ENCODE measurements at regions not wholly inside any gene's neighbourhood (a gene's known extent, or its start where the extent isn't known, plus 50 kb on each side); places are given as distances from the start of the nearest gene placed in this dataset.

DNA sequence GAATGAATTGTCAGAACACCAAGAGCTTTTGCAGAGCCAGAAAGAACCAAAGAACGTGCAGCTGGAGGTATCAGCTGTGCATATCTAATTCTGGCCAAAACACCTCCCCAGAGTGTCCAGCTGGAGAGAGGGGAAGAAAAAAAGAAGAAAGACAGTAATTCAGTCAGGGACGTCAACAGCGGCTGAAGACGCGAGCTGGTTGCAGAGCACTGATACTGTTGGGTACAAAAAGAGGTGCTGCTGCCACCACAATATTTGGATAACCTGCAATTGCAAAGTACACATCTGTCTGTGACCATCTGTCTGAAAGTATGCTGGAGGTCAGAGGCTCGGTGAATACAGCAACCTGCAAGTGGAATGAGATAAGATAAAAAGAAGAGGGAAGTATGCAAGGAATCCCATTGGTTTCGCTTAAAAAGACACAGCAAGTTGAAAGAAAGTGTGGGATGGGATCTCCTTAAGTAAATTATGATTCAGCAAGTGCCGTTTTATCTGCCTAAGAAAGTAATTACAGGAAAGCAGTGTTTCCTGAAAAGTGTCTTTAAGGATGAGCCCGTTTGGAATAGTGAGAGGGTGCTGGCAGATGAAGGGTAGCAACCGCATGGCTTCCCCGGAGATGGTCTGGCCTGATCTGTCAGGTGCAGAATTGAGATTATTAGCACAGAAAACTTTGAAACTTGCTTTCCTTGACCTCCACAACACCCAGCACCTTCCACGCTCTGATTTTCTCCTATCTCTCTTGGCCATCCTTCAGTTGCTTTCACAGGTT is 189.9 kb upstream of the PRDM1 start:
- TF ChIP-seq, protein P1, sequence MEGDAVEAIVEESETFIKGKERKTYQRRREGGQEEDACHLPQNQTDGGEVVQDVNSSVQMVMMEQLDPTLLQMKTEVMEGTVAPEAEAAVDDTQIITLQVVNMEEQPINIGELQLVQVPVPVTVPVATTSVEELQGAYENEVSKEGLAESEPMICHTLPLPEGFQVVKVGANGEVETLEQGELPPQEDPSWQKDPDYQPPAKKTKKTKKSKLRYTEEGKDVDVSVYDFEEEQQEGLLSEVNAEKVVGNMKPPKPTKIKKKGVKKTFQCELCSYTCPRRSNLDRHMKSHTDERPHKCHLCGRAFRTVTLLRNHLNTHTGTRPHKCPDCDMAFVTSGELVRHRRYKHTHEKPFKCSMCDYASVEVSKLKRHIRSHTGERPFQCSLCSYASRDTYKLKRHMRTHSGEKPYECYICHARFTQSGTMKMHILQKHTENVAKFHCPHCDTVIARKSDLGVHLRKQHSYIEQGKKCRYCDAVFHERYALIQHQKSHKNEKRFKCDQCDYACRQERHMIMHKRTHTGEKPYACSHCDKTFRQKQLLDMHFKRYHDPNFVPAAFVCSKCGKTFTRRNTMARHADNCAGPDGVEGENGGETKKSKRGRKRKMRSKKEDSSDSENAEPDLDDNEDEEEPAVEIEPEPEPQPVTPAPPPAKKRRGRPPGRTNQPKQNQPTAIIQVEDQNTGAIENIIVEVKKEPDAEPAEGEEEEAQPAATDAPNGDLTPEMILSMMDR (IDR thresholded peaks at IDR 0.05) = no peak
- TF ChIP-seq POLR2A (IDR thresholded peaks at IDR 0.05) = no peak

All from body of pancreas (tissue), 4 donors.